HG02840 (cell line): ENCODE measurements at regions not wholly inside any gene's neighbourhood (a gene's known extent, or its start where the extent isn't known, plus 50 kb on each side); places are given as distances from the start of the nearest gene placed in this dataset.

Experiments used
- ATAC-seq: cut with Tn5 transposase; IDR thresholded peaks from one replicate; pipeline ENCODE4 v1.9.1; 2021; ENCODE audit warnings: mild to moderate bottlenecking, moderate library complexity, moderate number of reproducible peaks; ENCODE audit not compliant: unreplicated experiment, low FRiP score

DNA sequence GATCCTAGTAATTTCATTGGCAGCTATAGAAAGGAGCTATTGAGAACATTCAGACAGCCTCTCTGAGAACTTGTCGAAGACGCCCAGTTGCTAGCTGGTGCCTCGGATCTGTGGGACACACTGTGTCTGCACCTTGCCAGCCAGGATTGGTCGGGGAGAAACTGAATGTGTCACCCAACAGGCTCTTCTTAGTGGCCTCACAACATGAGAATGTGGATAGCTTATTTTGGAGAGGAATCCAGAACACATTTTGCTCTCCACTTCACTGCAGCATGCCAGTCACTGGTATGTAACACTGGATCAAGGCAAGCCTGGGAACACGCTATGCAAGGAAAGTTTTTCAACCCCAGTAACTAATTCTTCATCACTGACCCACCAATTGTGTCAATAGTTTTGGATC is 89.5 kb upstream of the TRPC3 start:
- ATAC-seq = no peak

DNA sequence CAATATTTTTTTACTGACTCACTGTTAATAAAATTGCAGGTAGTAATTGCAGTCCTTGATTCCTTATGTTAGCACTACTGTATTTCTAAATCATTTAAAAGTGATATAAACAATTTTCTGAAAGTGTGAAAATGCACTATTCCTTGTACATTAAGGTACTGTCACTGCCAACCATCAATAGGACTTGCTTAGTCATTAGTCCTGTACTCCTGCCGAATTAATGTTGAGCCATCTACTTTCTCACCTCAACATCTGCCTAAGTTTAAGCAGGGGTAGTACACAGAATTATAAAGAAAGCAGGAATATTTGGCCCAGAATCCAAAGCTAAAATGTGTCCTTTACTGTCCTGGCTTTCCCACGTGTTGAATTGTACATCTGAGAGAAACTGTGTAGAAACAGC is 87.0 kb upstream of the TRPC3 start:
- no peak for ATAC-seq

DNA sequence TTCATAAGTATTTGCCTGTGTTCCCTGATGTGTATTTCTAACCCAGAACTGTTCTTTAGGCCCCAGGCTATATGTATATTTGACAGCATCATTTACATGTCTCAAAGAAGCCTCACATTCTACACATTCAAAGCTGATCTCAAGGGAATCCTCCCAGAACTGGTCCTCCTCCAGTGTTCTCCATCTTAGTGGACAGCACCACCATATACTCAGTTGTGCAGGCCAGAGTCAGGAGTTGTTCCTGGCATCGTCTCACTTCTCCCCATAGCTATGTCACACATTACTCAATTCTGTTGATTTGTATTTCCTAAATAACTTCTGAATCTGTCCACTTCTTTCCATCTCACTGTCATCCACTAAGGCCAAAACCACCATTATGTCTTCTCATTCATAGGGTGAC is 82.8 kb upstream of the TRPC3 start:
- ATAC-seq = no peak

DNA sequence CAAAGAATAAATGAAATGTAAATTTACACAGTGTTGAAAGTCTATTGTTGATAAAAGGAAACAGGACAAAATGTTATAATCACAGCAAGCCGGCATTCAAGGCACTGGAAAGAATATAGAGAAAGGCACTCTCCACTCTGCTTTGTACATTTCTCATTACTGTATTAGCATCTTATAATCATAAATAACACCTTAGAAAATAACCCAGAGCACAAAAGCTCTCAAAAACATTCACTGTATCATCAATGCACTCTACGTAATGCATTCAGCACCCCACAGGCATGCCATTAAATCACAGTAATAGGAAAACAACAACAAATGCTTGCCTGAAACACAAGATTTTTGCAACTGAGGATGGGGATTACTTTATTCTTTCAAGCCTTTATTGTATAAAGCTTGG is 75.3 kb upstream of the TRPC3 start:
- no peak for ATAC-seq

DNA sequence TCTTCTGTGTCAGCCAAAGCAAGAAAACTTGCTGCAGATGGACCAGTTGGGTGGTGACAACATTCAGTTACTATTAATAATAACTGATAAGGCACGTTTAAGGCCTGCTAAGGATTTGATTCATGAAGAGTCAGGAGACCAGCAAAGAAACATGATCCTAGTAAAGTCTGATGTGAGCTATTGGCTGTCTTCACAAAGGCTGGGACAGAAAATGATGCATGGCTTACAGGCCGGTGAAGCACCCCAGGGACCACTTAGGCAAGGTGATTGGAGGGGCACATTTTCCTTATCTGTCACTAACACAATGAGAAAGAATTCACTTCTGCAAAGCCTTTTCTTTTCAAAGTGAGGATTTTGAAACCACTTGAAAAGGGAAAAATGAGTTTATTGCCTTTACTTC is 65.4 kb upstream of the TRPC3 start:
- ATAC-seq = no peak

DNA sequence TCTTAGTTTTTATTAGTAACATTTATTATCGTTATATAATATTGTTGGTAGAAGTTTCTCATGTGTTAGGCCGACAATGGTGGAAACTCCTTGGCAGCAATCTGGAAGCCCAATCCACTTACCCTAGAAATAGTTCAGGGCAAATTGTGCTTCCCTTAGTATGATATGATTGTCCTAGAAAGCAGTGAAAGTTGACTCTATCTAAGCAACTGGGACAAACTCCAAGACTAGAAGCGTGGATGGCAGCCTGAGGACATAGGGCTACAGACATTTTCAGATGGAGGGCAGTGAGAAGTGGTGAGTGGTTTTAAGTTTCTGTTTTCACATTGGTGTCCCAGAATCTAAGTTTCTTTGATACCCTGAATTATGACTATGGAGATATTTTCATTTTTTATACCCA is 63.3 kb upstream of the TRPC3 start:
- no peak for ATAC-seq

DNA sequence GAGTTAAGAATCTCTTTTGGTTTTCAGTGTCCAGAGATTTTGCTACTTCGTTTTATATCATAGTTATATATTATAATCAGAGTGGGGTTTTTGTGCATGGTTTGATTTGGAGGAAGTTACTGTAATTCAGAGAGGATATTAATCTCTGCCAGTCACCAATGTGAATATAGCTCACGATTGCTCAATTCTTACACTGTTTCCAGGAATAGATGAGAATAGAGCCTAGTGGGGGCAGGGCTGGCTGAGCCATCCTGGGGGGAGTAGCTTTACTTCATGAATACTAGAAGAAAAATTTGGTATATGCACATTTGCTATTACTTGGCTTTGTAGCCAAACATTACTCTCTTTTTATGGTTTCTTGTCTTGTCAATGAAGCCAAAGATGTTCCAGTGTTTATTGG is 60.9 kb upstream of the TRPC3 start:
- no peak for ATAC-seq

DNA sequence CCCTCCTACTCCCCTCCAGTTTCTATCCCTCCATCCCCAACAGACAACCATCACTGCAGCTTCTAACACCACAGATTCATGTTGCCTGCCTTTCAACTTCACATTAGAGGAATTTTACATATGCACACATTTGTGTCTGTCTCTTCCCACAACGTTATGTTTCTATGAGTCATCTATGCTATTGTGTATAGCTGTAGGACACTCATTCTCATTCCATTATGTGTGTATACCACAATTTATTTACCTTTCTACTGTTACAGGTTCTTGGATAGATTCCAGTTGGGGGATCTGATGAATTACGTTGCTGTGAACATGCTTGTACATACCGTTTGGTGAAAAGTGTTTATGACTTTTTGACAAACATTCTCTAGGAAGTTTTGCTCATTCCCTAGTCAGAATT is 58.8 kb upstream of the TRPC3 start:
- no peak for ATAC-seq

DNA sequence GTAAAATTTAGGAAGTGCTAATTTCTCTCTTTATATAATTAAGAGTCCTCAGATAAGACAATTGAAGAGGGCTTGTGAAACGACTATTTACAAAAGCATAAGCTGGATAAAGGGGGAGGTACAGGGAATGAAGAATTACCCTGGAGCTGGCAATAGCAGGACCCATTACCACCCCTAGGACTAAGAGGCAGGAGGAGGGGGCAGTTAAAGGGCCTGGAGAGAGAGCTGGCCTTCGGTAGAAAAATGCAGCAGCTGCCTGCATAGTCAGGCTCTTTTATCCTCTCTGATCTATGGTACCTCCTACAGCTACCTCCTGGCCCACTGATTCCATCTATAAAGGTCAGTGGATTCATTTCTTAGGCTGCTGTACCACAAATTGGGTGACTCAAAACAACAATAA is 57.7 kb upstream of the TRPC3 start:
- no peak for ATAC-seq

DNA sequence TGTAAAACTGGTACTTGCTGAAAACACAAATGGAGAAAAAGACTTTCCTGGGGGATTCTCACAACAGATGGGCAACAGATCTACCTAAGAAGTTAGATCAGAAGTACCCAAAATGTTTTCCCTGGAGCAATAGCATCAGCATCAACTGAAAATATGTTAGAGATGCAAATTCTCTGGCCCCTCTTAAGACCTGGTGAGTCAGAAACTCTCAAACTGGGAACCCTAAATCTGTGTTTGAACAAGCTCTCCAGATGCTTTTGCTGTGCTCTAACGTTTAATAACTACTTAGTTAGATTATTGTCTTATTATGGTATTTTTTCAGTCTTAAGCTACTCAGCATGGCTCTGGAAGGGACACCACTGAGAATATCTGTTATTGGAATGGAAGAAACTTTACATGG is 55.2 kb upstream of the TRPC3 start:
- no peak for ATAC-seq

DNA sequence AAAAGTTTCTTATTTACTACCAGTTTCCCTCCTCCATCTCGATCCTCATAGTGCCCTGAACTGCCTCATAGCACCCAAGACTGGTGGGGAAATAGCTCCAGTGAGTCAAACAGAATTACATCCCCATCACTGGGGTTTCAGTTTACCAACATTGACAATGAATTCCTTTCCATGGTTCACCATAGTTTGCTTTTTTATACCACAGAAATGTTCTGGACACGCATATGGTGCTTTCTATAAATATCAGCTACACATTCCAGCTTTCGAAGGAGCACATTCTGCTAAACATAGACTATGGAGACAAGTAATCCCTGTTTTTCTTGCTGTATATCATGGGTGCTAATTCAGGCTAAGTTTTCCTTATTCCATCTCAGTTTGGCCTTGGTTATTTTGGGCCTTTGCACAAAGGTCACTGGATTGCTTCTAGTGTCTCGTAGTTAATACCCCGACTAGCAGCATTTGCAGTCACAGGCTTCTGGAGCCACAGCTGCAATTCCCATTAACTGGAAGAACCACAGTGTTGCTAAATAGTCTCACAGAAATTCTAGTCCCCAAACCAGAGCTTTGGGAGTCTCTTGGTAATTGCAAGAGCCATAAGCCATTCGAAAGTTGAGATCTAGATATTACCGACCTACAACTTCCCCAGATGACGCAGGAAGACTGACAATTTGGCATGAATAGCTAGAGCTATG is 53.4 kb upstream of the TRPC3 start:
- no peak for ATAC-seq

DNA sequence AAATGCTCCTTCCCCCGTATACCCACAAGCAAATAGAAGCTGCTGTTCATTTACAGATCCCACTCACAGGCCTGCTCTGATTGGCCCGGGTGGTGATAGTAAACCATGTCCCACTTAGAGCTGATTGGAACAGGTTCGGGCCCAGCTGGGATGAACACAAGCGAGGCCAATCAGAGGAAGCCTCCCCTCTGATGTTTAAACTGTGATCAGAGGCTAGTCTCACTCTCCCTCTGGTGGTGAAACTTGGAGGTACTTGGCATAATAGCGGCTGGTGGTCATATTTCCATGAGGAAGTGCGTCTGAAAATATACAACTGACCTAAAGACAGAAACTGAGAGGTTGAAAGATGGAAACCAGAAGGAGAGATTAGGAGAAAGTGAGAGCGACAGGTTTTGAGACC is 51.5 kb upstream of the TRPC3 start:
- ATAC-seq = peak; percentile 73
